GM12878 (cell line): ENCODE measurements at regions not wholly inside any gene's neighbourhood (a gene's known extent, or its start where the extent isn't known, plus 50 kb on each side); places are given as distances from the start of the nearest gene placed in this dataset.

Source experiments
- EED ChIP-seq: sonication (generic); IDR thresholded peaks from 2 replicates; pipeline ENCODE4 v1.6.1; 2016; ENCODE audit warnings: antibody characterized with exemption, low read depth
- NR2C1 ChIP-seq: fragments of 450-650 bp; IDR thresholded peaks from 2 replicates; pipeline ENCODE4 v1.6.1; 2017; ENCODE audit warnings: antibody characterized with exemption, mild to moderate bottlenecking, moderate library complexity
- POLR2AphosphoS2 ChIP-seq: IDR thresholded peaks from 2 replicates; pipeline ENCODE4 v1.6.1; 2011; ENCODE audit warnings: low read depth, mild to moderate bottlenecking, low read length, improper control_type of control experiment, moderate library complexity
- POLR2AphosphoS5 ChIP-seq: IDR thresholded peaks from 2 replicates; pipeline ENCODE4 v1.6.1; 2011; ENCODE audit warnings: mild to moderate bottlenecking, low read length, inconsistent platforms
- POU2F2 ChIP-seq: IDR thresholded peaks from 3 replicates; pipeline ENCODE4 v1.6.1; 2011; ENCODE audit warnings: low read depth, mild to moderate bottlenecking, low read length, borderline replicate concordance
- SIN3A ChIP-seq: IDR thresholded peaks from 2 replicates; pipeline ENCODE4 v1.6.1; 2012; ENCODE audit warnings: low read depth, low read length, improper control_type of control experiment
- SRF ChIP-seq, 2 experiments: IDR thresholded peaks; 2 replicates each; pipeline ENCODE4 v1.6.1; 2011; ENCODE audit warnings: low read depth in 2 of 2, low read length in 2 of 2, mild to moderate bottlenecking in 1 of 2, moderate library complexity in 1 of 2
- TF ChIP-seq, protein P1 (sequence below): IDR thresholded peaks from 2 replicates; pipeline ENCODE4 v1.6.1; 2011; ENCODE audit warnings: low read depth, low read length, improper control_type of control experiment, borderline replicate concordance
- TF ChIP-seq, protein P2 (sequence below): fragments of 450-650 bp; IDR thresholded peaks from 2 replicates; pipeline ENCODE4 v1.6.1; 2016; ENCODE audit warnings: mild to moderate bottlenecking, moderate library complexity, borderline replicate concordance
- TF ChIP-seq, protein P3 (sequence below): IDR thresholded peaks from 2 replicates; pipeline ENCODE4 v1.6.1; 2011; ENCODE audit warnings: low read depth, mild to moderate bottlenecking, low read length, moderate library complexity, borderline replicate concordance; ENCODE audit errors: extremely low read depth

DNA sequence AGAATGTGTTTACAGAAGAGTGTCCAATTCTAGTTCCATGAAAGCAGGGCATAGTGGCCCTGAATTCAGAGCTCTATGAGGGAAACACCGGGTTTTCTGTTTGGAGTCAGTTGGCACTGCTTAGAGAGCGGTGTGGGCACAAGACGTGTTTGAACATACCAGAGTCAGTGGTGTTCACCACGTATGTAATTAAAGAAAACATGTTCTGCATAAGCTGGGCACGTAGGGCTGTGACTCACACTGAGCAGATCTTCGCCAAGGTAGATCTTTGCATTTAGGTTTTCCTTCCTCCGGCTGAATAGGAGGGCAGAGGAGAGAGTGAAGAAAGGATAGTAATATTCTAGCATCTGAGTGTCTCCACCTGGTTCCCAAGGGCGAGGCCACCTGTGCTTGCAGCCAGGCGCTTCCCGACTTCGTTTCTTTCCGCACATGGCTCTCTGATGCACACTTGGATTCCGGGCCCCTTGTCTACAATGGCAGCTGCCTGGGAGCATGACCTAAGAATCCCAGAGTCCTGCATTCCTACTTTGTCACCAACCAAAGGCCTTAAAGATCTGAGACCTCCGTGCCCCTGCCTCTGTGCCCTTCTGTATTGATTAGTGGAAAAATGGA lies 136.2 kb downstream of the ERMARD start (continued):
- TF ChIP-seq, protein P1, sequence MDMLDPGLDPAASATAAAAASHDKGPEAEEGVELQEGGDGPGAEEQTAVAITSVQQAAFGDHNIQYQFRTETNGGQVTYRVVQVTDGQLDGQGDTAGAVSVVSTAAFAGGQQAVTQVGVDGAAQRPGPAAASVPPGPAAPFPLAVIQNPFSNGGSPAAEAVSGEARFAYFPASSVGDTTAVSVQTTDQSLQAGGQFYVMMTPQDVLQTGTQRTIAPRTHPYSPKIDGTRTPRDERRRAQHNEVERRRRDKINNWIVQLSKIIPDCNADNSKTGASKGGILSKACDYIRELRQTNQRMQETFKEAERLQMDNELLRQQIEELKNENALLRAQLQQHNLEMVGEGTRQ = no peak
- TF ChIP-seq POLR2AphosphoS2 (no peak), POLR2AphosphoS5 (no peak), NR2C1 (no peak), SRF (IDR thresholded peaks at IDR 0.05; ENCODE audit: low read depth in 2 of 2, low read length in 2 of 2) (no peak), POU2F2 (no peak), EED (no peak), SIN3A (no peak)
- TF ChIP-seq, protein P2, sequence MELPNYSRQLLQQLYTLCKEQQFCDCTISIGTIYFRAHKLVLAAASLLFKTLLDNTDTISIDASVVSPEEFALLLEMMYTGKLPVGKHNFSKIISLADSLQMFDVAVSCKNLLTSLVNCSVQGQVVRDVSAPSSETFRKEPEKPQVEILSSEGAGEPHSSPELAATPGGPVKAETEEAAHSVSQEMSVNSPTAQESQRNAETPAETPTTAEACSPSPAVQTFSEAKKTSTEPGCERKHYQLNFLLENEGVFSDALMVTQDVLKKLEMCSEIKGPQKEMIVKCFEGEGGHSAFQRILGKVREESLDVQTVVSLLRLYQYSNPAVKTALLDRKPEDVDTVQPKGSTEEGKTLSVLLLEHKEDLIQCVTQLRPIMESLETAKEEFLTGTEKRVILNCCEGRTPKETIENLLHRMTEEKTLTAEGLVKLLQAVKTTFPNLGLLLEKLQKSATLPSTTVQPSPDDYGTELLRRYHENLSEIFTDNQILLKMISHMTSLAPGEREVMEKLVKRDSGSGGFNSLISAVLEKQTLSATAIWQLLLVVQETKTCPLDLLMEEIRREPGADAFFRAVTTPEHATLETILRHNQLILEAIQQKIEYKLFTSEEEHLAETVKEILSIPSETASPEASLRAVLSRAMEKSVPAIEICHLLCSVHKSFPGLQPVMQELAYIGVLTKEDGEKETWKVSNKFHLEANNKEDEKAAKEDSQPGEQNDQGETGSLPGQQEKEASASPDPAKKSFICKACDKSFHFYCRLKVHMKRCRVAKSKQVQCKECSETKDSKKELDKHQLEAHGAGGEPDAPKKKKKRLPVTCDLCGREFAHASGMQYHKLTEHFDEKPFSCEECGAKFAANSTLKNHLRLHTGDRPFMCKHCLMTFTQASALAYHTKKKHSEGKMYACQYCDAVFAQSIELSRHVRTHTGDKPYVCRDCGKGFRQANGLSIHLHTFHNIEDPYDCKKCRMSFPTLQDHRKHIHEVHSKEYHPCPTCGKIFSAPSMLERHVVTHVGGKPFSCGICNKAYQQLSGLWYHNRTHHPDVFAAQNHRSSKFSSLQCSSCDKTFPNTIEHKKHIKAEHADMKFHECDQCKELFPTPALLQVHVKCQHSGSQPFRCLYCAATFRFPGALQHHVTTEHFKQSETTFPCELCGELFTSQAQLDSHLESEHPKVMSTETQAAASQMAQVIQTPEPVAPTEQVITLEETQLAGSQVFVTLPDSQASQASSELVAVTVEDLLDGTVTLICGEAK = no peak
- TF ChIP-seq, protein P3, sequence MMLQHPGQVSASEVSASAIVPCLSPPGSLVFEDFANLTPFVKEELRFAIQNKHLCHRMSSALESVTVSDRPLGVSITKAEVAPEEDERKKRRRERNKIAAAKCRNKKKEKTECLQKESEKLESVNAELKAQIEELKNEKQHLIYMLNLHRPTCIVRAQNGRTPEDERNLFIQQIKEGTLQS = no peak
